GM19467 (cell line): ENCODE measurements at regions not wholly inside any gene's neighbourhood (a gene's known extent, or its start where the extent isn't known, plus 50 kb on each side); places are given as distances from the start of the nearest gene placed in this dataset.

Experiments
- ATAC-seq: cut with Tn5 transposase; IDR thresholded peaks from one replicate; pipeline ENCODE4 v1.9.1; 2021; ENCODE audit warnings: mild to moderate bottlenecking, moderate library complexity; ENCODE audit not compliant: unreplicated experiment

DNA sequence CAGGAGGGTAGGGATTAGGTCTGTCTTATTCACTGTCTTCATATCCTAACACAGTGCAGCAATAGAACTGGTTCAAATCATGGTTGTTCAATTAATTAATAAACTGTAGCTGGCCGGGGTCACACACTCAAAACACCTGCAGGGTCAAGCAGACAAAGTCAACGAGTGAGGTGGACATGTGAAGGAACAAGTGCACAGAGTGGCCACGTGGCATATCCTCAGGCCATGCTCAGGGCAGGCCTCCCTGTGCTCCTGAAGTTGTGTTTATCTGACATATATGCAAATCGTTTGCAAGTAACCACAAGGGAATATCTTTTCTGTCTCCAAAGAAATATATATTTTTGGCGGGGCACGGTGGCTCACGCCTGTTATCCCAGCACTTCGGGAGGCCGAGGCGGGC is 98.5 kb upstream of the ZMIZ1 start:
- no peak for ATAC-seq

- ATAC-seq: no peak
Measured at GRCh38 chr10:78971094-78971682, 97.6 kb upstream of the ZMIZ1 start.

DNA sequence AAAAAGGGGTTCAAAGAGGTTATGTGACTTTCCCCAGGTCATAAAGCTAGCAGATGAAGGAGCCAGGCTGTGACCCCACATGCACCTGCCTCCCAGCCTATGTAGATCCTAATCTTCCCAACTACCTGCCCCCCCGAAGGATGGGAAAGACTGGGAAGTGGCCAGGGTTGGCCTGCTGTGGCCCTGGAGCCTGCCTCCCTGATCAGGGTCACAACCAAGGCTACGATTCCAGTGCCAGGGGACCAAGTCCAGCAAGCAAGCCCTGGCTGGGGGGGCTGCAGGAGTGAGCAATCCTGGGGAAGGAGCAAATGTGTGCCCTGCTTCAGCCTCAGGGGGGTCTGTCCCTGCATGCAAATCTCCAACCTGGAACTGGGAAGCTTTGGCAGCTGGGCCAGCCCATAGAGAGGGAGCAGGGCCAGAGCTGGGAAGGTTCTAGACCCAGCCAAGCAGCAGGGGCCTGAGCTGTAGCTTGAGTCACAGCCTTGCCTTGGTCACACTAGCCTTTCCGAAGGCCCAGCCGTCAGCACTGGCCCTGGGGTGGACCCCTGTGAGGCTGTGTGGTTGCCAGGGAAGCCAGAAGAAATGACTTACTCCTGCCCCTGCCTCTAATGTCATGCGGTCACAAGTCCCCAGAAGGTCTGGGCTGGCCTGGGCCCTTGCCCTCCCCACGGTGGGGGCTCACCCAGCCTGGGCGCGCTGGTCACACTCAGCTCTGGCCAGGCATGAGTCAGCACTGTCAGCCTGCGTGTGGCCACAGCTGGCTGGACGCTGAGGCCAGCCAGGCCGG is 96.4 kb upstream of the ZMIZ1 start:
- ATAC-seq: no peak

GRCh38 chr10:78972947-78973900 is 95.5 kb upstream of the ZMIZ1 start:
- peak; percentile 86 for ATAC-seq

- ATAC-seq: peak; percentile 23
Measured at GRCh38 chr10:78973901-78974616, 94.7 kb upstream of the ZMIZ1 start.

- no peak for ATAC-seq
Measured at GRCh38 chr10:78974617-78975317, 94.0 kb upstream of the ZMIZ1 start.

DNA sequence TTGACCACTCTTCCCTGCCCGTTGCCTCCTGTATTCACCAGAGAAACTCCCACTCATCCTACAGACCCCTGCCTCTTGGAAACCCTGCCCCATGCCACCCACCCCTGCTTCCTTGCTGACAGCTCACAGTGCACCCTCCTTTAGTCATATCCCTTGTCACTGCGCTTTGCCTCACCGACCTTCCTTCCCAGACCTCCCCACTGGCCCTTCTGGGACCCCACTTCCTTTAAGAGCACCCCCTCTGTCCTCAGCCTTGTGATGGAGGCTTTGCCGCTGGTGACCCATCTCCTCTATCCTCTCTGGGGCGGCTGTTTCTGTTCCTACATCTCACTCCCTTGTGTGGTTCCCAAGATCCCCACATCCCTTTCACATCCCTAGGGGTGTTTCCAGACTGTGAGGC is 92.8 kb upstream of the ZMIZ1 start:
- no peak for ATAC-seq

GRCh38 chr10:78976825-78977755 is 91.7 kb upstream of the ZMIZ1 start:
- ATAC-seq: no peak

- no peak for ATAC-seq
Measured at GRCh38 chr10:78979938-78980337, 88.8 kb upstream of the ZMIZ1 start.

DNA sequence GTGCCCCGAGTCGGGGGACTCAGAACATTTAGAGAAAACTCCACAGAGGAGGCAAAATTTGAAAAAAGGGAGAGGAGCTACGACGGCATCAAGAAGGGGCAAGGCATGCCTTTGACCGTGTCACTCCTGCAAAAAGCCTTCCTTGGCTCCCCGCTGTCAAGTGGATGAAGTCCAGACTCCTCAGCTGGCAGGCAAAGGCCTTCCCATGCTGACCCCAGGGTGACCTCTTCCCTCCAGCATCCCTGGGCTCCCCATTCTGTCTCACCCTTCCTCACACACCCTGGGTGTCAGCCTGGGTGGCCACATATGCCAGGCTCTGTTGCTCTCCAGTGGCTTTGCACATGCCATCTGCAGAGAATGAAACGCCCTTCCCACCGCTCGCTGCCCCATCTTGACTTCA is 88.4 kb upstream of the ZMIZ1 start:
- no peak for ATAC-seq

DNA sequence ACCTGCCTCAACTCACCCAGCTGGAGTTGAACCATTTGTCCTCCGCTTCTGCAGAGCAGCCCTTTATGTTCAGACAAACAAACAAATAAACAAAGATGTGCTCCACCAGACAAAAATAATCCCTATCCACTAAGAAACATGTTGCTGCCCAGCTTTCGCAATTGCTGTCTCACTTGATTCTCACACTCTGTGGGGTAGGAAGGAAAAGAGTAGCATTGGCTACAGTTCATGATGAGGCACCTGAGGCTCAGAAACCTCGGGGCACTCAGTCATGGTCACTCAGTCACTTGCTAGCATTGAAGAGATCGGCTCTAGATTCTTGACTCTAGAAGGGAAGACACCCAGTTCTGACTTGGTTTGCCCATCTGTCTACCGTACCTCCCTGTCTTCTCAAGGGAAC is 88.0 kb upstream of the ZMIZ1 start:
- ATAC-seq: no peak

- ATAC-seq: no peak
Measured at GRCh38 chr10:78981257-78981969, 87.4 kb upstream of the ZMIZ1 start.

GRCh38 chr10:78981970-78982281 is 86.8 kb upstream of the ZMIZ1 start:
- ATAC-seq: no peak

DNA sequence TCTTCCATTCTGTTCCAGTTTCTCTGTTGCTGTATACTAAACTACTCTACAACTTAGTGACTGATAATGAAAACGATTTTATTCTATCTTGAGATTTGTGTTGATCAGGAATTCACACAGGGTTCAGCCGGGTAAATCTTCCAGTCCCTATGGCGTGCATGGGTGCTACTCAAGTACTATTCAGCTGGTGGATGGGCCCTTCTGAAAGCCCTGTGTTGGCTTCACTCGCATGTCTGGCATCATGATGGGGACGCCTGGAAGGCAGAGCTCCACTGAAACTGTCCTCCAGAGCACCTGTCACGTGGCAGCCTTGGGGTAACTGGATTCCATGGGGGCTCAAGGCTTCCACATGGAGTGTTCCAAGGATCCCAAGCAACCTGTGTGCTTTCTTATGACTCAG is 86.0 kb upstream of the ZMIZ1 start:
- ATAC-seq: no peak

- ATAC-seq: no peak
Measured at GRCh38 chr10:78983608-78984007, 85.2 kb upstream of the ZMIZ1 start.

DNA sequence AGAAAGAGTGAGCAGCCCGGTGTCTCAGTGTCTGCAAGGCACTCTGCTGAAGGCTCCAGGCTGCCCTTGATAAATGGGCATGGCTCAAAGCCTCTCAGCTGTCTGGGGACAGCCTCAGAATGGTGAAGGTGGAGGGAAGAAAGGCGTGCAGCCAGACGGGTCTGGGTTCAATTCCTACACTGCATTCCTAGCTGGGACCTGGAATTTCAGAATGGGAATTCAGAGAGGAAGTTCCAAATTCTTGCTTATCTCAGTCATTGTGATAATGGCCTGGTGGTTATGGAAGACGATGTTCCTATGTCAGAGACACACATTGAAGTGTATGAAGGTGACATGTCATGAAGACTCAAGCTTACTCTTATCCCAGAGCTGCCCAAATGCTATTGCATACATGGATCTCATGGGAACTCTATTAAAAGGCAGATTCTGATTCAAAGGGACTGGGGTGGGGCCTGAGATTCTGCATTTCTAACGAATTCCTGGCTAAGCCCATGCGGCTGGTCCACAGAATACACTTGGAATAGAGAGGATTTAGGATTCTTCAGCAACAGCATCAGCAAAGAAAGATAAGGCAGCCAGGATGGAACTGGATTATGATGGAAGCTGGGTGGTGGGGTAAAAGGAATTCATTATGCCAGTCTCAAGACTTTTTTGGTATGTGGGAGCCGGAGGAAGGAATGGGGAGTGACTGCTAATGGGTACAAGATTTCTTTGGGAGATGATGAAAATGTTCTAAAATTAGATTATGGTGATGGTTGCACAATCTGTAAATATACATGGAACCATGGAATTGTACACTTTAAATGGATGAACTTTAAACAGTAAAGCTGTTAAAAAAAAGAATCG is 82.6 kb upstream of the ZMIZ1 start:
- ATAC-seq: no peak

GRCh38 chr10:78991187-78991586 is 77.6 kb upstream of the ZMIZ1 start:
- ATAC-seq: no peak

- peak; percentile 63 for ATAC-seq
Measured at GRCh38 chr10:78992333-78992732, 76.4 kb upstream of the ZMIZ1 start.
